Esophagus muscularis mucosa (tissue), 4 donors: ENCODE measurements at regions not wholly inside any gene's neighbourhood (a gene's known extent, or its start where the extent isn't known, plus 50 kb on each side); places are given as distances from the start of the nearest gene placed in this dataset.
"Not testable (repeated sequence)": the region's sequence is repeated elsewhere in the genome, so short reads cannot be mapped to it uniquely, and the experiment has no call there.

Experiments used
- DNase-seq: peaks from one replicate; pipeline ENCODE4 v3.0.0-alpha.2; 2017; ENCODE audit errors: extremely low spot score
- H3K27ac ChIP-seq, 4 donors: fragments of 200-600 bp; sonication (generic); replicated peaks in 1 of 4; 1 replicate in 3 of 4; 2 replicates in 1 of 4; pipeline ENCODE4 v1.5.1; 2016 to 2019; ENCODE audit warnings: mild to moderate bottlenecking in 1 of 4
- H3K27me3 ChIP-seq, 4 donors: fragments of 200-600 bp; sonication (generic); one replicate each; pipeline versions ENCODE4 v1.5.1 to v1.6.0; 2016 to 2019
- H3K36me3 ChIP-seq, 4 donors: fragments of 200-600 bp; sonication (generic); one replicate each; pipeline ENCODE4 v1.5.1; 2016 to 2019
- H3K4me1 ChIP-seq, 4 donors: fragments of 200-600 bp; sonication (generic); one replicate each; pipeline ENCODE4 v1.5.1; 2016 to 2019
- H3K4me3 ChIP-seq, 4 donors: fragments of 200-600 bp; sonication (generic); 1 replicate in 2 of 4; 2 replicates in 2 of 4; pipeline ENCODE4 v1.5.1; 2016 to 2019; ENCODE audit warnings: mild to moderate bottlenecking in 4 of 4, moderate library complexity in 1 of 4
- H3K9me3 ChIP-seq, 4 donors: fragments of 200-600 bp; sonication (generic); 1 replicate in 3 of 4; 2 replicates in 1 of 4; pipeline ENCODE4 v1.5.1; 2016 to 2019
- EP300 ChIP-seq: sonication (generic); formaldehyde crosslinking; IDR thresholded peaks from one replicate; pipeline ENCODE4 v1.6.1; 2017; ENCODE audit warnings: antibody characterized with exemption
- POLR2A ChIP-seq: fragments of 450-650 bp; IDR thresholded peaks from one replicate; pipeline ENCODE4 v1.6.1; 2017; ENCODE audit warnings: antibody characterized with exemption, moderate library complexity, mild to moderate bottlenecking, low read depth
- POLR2AphosphoS5 ChIP-seq, 2 donors: sonication (generic); formaldehyde crosslinking; IDR thresholded peaks; one replicate each; pipeline ENCODE4 v1.6.1; 2017; ENCODE audit warnings: antibody characterized with exemption in 2 of 2
- WGBS: methylation state at CpG from one replicate; pipeline ENCODE4 v1.1.5; 2018; 5-methylcytosine and 5-hydroxymethylcytosine counted together
- intact Hi-C: fragments of 100-400 bp; cut with DNase I; formaldehyde crosslinking; loops from one replicate; pipeline ENCODE4 v1.15.1; 2023
- TF ChIP-seq, protein P1 (sequence below), 3 experiments: fragments of 200-600 bp in 2 of 3; fragments of 450-650 bp in 1 of 3; sonication (generic) in 2 of 3; IDR thresholded peaks; one replicate each; pipeline ENCODE4 v1.5.1; 2017 to 2019; ENCODE audit warnings: antibody characterized with exemption in 3 of 3, mild to moderate bottlenecking in 2 of 3, moderate library complexity in 1 of 3

DNA sequence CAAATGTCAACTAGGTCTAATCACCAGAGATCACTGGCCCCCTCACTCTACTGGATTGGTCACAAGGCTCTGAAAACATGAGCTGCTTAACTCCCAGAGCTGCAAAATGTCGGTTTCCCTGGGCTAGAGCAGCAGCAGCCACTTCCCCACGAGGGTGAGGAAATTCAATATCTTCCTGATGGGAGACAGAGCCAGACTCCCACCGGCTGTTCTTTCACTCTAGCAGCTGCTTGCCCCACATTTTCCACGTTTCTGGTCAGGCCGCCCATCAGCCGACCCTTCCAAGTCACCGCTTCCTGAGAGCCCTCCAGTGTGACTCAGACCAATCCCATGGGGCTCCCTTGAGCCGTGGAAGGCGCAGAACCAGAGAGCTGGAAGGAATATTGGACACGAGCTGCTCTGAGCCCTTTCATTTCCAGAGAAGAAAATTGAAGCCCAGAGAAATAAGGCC is 227.0 kb downstream of the ADAMTS15 start:
- intact Hi-C loops, result no loop called here
- peaks cover 42 to 74% (median 70%) of the 10 kb centered on the region in 4 donors for H3K4me1 ChIP-seq
- H3K36me3 ChIP-seq, result no peaks in the 10 kb centered on the region
- H3K4me3 ChIP-seq, result peak overlapping the region in 1 of 4 donors; percentile 4
- peaks cover 6 to 22% (median 21%) of the 10 kb centered on the region in 4 donors for H3K9me3 ChIP-seq
- H3K27me3 ChIP-seq, result no peaks in the 10 kb centered on the region
- WGBS, result 49% methylated on average over 10 of the region's 10 CpGs
- peak overlapping the region; percentile 84 to 89 (median 87) for H3K27ac ChIP-seq
- no peak for DNase-seq
- peak; percentile 49 to 55 for TF ChIP-seq POLR2AphosphoS5 (IDR thresholded peaks at IDR 0.05)
- TF ChIP-seq, protein P1, sequence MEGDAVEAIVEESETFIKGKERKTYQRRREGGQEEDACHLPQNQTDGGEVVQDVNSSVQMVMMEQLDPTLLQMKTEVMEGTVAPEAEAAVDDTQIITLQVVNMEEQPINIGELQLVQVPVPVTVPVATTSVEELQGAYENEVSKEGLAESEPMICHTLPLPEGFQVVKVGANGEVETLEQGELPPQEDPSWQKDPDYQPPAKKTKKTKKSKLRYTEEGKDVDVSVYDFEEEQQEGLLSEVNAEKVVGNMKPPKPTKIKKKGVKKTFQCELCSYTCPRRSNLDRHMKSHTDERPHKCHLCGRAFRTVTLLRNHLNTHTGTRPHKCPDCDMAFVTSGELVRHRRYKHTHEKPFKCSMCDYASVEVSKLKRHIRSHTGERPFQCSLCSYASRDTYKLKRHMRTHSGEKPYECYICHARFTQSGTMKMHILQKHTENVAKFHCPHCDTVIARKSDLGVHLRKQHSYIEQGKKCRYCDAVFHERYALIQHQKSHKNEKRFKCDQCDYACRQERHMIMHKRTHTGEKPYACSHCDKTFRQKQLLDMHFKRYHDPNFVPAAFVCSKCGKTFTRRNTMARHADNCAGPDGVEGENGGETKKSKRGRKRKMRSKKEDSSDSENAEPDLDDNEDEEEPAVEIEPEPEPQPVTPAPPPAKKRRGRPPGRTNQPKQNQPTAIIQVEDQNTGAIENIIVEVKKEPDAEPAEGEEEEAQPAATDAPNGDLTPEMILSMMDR (IDR thresholded peaks at IDR 0.05), result no peak

DNA sequence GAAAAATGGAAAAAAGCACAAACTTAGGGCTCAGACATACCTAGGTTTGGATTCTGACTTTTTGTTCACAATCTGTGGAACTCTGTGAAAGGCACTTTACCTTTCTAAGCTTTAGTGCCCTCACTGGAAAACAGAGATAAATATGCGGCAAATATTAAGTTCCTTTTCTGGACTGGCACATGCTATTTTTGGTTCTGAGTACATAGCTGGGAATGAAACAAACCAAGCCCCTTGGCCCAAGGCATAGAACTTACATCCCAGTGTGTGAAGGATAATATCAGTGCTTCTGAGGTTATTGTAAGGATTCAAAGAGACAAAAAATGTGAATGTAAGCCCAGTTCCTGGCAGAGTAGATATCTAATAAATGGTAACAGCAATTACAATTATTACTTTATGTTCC is 227.5 kb downstream of the ADAMTS15 start:
- peak overlapping the region; percentile 84 to 89 (median 87) for H3K27ac ChIP-seq
- H3K36me3 ChIP-seq, result no peaks in the 10 kb centered on the region
- peaks cover 42 to 69% (median 65%) of the 10 kb centered on the region in 4 donors for H3K4me1 ChIP-seq
- DNase-seq, result no peak
- intact Hi-C loops, result no loop called here
- no peak for TF ChIP-seq POLR2AphosphoS5 (IDR thresholded peaks at IDR 0.05)
- TF ChIP-seq EP300, result no peak
- no peak for TF ChIP-seq POLR2A
- TF ChIP-seq, protein P1 (IDR thresholded peaks at IDR 0.05), result no peak
- H3K27me3 ChIP-seq, result no peaks in the 10 kb centered on the region
- peak overlapping the region in 1 of 4 donors; percentile 4 for H3K4me3 ChIP-seq
- 11% methylated on average over 1 of the region's 1 CpG for WGBS
- peaks cover 6 to 27% (median 26%) of the 10 kb centered on the region in 4 donors for H3K9me3 ChIP-seq

DNA sequence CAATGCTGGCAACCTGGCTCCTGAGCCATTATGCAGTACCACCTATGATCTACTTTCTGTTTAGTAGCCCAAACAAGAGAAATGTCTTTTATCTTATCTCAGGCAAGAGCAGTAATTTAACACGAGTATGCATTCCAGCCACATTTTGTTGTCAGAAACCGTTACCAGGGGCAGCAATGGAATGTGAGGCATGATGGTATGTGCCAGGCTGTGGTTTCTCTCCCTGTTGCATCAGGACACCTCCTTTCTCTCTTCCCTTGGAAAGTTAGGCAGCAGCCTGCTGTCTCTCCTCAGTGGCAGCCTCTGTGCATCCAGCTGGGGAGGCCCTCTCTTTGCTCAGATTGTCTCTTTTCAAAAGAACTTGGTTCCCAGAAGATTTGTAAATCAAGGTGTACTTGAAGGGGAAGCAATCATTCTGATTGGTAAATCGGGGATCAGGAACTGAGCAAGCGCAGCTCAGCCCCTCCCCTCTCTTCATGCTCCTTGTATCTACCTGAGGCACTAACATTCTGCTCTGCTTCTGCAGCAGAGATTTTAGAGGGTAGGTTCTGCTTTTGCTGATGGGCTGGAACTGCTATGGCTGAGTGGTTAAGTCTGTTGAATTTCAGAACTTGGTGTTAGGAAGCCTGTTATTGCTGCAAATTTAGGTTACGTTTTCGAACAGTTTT is 229.2 kb downstream of the ADAMTS15 start:
- peaks cover 32 to 52% (median 48%) of the 10 kb centered on the region in 4 donors for H3K4me1 ChIP-seq
- DNase-seq, result peak; percentile 90
- peaks cover 6 to 34% (median 29%) of the 10 kb centered on the region in 4 donors for H3K9me3 ChIP-seq
- H3K27me3 ChIP-seq, result no peaks in the 10 kb centered on the region
- TF ChIP-seq, protein P1 (IDR thresholded peaks at IDR 0.05), result no peak
- peak in 1 of 2 donors; percentile 44 for TF ChIP-seq POLR2AphosphoS5 (IDR thresholded peaks at IDR 0.05)
- peak overlapping the region; percentile 84 to 89 (median 87) for H3K27ac ChIP-seq
- no peaks in the 10 kb centered on the region for H3K36me3 ChIP-seq
- no peak overlapping the region for H3K4me3 ChIP-seq
- intact Hi-C loops, result no loop called here
- 79% methylated on average over 6 of the region's 6 CpGs for WGBS

DNA sequence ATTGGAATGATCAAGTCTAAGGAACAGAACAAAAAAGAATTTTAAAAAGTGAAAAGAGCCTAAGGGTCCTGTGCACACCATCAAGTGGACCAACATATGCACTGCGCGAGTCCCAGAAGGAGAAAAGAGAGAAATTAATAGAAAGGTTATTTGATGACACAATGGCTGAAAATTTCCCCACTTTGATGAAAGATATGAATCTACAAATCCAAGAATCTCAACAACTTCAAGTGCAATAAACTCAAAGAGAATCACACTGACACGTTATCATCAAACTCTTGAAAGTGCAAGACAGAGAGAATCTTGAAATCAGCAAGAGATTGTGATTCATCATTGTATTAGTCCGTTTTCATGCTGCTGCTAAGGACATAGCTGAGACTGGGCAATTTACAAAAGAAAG is 230.8 kb downstream of the ADAMTS15 start:
- no peak for DNase-seq
- intact Hi-C loops, result no loop called here
- no peaks in the 10 kb centered on the region for H3K36me3 ChIP-seq
- H3K4me3 ChIP-seq, result no peak overlapping the region
- H3K27ac ChIP-seq, result no peak overlapping the region
- H3K27me3 ChIP-seq, result no peaks in the 10 kb centered on the region
- peaks cover 6 to 37% (median 29%) of the 10 kb centered on the region in 4 donors for H3K9me3 ChIP-seq
- TF ChIP-seq POLR2AphosphoS5 (IDR thresholded peaks at IDR 0.05) (no peak), EP300 (no peak)
- 89% methylated on average over 4 of the region's 4 CpGs for WGBS
- H3K4me1 ChIP-seq, result peaks cover 26 to 39% (median 35%) of the 10 kb centered on the region in 4 donors

DNA sequence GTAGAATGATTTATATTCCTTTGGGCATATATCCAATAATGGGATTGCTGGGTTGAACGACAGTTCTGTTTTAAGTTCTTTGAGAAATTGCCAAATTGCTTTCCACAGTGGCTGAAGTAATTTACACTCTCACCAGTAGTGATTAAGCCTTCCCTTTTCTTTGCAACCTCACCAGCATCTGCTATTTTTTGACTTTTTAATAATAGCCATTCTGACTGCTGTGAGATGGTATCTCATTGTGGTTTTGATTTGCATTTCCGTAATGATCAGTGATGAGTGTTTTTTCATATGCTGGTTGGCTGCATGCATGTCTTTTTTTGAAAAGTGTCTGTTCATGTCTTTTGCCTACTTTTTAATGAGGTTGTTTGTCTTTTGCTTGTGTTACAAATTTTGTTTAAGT is 233.8 kb downstream of the SNX19 start:
- H3K27me3 ChIP-seq, H3K4me3 ChIP-seq, H3K36me3 ChIP-seq, intact Hi-C loops, H3K4me1 ChIP-seq, H3K27ac ChIP-seq, DNase-seq: not testable (repeated sequence)
- H3K9me3 ChIP-seq, result peaks cover 6 to 37% (median 29%) of the 10 kb centered on the region in 4 donors
- 85% methylated on average over 2 of the region's 2 CpGs for WGBS
